Fibroblast of mammary gland (primary cell): ENCODE measurements at regions not wholly inside any gene's neighbourhood (a gene's known extent, or its start where the extent isn't known, plus 50 kb on each side); places are given as distances from the start of the nearest gene placed in this dataset.

Experiments
- DNase-seq: peaks from one replicate; pipeline ENCODE4 v3.0.0-alpha.2; 2010; ENCODE audit warnings: low read depth
- H3K4me3 ChIP-seq: 2 replicates; pipeline ENCODE4 v1.5.1; 2011; ENCODE audit warnings: low read depth, mild to moderate bottlenecking, low read length, moderate library complexity; ENCODE audit not compliant: control insufficient read depth
- TF ChIP-seq, protein P1 (sequence below): conservative IDR thresholded peaks from 2 replicates; pipeline ENCODE4 v1.5.1; 2011; ENCODE audit warnings: low read depth, low read length, inconsistent platforms; ENCODE audit not compliant: control insufficient read depth, insufficient read depth

- TF ChIP-seq, protein P1, sequence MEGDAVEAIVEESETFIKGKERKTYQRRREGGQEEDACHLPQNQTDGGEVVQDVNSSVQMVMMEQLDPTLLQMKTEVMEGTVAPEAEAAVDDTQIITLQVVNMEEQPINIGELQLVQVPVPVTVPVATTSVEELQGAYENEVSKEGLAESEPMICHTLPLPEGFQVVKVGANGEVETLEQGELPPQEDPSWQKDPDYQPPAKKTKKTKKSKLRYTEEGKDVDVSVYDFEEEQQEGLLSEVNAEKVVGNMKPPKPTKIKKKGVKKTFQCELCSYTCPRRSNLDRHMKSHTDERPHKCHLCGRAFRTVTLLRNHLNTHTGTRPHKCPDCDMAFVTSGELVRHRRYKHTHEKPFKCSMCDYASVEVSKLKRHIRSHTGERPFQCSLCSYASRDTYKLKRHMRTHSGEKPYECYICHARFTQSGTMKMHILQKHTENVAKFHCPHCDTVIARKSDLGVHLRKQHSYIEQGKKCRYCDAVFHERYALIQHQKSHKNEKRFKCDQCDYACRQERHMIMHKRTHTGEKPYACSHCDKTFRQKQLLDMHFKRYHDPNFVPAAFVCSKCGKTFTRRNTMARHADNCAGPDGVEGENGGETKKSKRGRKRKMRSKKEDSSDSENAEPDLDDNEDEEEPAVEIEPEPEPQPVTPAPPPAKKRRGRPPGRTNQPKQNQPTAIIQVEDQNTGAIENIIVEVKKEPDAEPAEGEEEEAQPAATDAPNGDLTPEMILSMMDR = no peak
- H3K4me3 ChIP-seq = no peak overlapping the region
- no peak for DNase-seq
Measured at GRCh38 chr4:187108845-187109244, 385.2 kb upstream of the FAT1 start.

DNA sequence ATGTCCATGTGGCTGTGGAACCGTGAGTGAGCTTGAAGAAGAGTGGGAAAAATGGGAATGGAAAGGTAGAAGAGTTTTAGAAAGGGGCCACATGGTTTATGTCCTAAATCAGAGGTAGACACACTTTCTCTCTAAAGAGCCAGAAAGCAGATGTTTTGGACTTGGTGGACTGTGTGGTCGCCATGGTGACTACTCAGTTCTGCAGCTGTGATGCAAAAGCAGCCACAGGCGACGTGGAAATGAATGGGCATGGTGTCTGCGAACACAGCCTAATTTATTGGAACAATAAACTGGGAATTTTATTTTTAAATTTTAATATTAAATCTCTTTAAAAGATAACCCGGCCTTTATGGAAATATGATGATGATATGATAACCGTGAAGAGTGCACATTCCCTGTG is 386.0 kb upstream of the FAT1 start:
- no peak overlapping the region for H3K4me3 ChIP-seq
- DNase-seq = no peak
- TF ChIP-seq, protein P1 = no peak

GRCh38 chr4:187118166-187118565 is 394.5 kb upstream of the FAT1 start:
- no peak overlapping the region for H3K4me3 ChIP-seq
- DNase-seq = no peak
- TF ChIP-seq, protein P1 = no peak

GRCh38 chr4:187118602-187119120 is 395.0 kb upstream of the FAT1 start:
- DNase-seq = no peak
- TF ChIP-seq, protein P1 = no peak
- no peak overlapping the region for H3K4me3 ChIP-seq

DNA sequence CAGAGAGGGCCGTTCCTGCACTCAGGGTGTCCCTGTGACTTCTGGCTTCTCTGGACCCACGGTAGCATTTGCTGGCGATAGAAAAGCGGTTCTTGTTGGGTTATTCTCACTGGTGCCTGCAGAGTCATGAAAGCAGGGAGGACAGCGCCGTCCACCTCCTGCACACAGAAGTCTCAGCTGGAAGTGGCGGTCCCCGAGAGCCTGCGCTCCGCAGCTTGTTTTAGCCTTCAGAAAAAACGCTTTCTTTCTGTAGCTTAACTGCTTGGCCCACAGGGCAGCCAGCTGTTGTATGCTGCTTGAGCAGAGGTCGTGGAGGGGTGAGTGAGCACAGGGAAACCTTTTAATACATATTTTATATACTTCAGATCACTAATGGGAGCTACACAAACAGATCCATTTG is 400.7 kb upstream of the FAT1 start:
- H3K4me3 ChIP-seq = no peak overlapping the region
- DNase-seq = no peak
- TF ChIP-seq, protein P1 = no peak

DNA sequence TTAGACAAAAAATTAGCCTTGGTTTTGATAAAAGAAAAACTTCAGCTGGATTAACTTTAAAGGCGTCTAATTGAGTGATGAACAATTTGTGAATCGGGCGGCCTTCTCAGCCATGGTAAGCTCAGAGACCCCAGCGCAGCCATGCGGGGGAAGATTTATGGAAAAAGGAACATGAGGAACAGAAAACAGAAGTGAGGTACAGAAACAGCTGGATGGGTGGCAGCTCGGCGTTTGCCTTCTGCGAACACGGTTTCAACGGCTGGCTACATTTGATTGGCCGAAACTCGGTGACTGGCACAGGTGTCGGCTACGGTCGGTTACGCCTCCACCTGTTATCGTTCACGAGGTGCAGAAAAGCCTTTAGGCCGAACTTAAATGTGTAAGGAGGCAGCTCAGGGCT is 401.4 kb upstream of the FAT1 start:
- H3K4me3 ChIP-seq = no peak overlapping the region
- TF ChIP-seq, protein P1 = no peak
- no peak for DNase-seq

DNA sequence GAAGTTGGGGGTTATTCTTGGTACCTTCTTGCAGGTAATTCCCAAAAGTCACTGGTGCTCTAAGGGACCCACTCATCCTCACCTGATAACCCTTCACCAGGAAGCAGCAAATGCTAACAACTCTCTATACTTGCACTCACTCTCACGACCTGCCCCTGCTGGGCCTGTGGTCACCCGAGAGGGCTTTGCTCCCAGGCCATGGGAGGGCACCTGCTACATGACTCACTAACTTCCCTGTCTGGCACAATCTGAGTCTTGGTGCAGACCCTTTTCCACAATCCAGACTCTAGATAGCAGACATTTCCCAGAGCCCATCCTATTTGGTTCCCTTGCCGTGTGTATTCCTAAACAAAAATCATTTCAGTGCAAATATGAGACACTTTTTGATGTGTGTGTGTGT is 403.8 kb upstream of the FAT1 start:
- TF ChIP-seq, protein P1 = no peak
- no peak for DNase-seq

More for the DNA sequence above, 403.8 kb upstream of the FAT1 start:
- no peak overlapping the region for H3K4me3 ChIP-seq
